IPS-18c (cell line): ENCODE measurements at regions not wholly inside any gene's neighbourhood (a gene's known extent, or its start where the extent isn't known, plus 50 kb on each side); places are given as distances from the start of the nearest gene placed in this dataset.
"Not testable (repeated sequence)": the region's sequence is repeated elsewhere in the genome, so short reads cannot be mapped to it uniquely, and the experiment has no call there.

Experiments used
- H3K4me3 ChIP-seq: 2 replicates; pipeline ENCODE4 v1.7.0; 2013; ENCODE audit warnings: low read depth, mild to moderate bottlenecking, low read length, moderate library complexity; ENCODE audit not compliant: insufficient read depth
- H3K9me3 ChIP-seq: one replicate; pipeline ENCODE4 v1.6.1; 2013; ENCODE audit warnings: mild to moderate bottlenecking, low read length, moderate library complexity; ENCODE audit not compliant: control insufficient read depth, insufficient read depth

DNA sequence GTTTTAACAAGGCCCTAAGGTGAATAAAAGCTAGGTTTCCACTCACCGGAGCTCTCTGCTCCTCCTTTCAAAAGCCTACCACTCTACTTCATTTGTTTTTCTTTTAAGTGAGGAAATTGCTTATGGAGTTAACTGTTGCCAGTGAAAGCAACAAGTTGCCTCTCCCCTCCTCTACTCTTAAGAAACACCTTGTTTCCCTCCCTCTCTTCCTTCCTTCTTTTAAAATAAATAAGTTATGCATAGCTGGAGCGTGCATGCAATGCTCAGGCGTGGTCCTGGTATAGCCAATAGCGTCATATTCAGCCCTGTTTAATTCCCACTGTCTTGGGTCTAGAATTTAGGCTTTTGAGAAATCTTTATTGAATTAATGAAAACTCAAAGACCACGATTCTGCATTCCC, 101.1 kb upstream of the IGF1R start:
- H3K9me3 ChIP-seq, result peaks cover 6% of the 10 kb centered on the region
- H3K4me3 ChIP-seq, result peak overlapping the region; percentile 70

DNA sequence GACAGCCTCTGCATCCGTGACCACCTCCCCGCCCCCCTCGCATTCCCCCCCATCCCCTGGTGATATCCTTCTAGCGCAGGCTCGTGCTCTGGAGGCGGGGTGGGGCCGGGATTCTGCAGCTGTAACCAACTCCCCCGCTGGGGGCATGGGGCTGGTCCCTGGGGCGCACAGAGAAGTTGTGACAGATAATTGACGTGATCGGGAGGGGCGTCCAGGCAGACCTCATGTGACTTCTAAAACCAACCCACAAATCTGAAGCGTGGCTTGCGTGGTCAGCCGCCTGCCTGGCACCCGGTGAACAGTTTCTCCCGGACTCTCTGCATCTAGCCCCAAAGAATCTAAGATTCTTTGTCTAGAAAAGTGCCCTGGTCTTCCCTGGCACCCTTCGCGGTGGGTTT, 100.6 kb upstream of the IGF1R start:
- Histone ChIP-seq H3K4me3 (peak overlapping the region; percentile 70), H3K9me3 (peaks cover 6% of the 10 kb centered on the region)

- Histone ChIP-seq H3K4me3 (peak overlapping the region; percentile 70), H3K9me3 (peaks cover 6% of the 10 kb centered on the region)
Observed at GRCh38 chr15:98548139-98548971, 100.0 kb upstream of the IGF1R start.

GRCh38 chr15:98549003-98549402, 99.3 kb upstream of the IGF1R start:
- H3K4me3 ChIP-seq, result peak overlapping the region; percentile 70; the same call in 1 of the 2 replicates
- peaks cover 6% of the 10 kb centered on the region for H3K9me3 ChIP-seq

DNA sequence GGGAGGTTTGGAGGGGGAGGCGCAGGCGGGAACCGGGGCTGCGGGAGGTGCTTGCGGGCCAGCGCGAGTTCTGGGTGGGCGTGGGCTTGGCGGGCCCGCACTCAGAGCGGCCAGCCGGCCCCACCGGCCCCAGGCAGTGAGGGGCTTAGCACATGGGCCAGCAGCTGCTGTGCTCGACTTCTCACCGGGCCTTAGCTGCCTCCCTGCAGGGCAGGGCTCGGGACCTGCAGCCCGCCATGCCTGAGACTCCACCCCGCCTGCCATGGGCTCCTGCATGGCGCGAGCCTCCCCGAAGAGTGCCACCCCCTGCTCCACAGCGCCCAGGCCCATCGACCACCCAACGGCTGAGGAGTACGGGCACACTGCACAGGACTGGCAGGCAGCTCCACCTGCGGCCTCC, 98.6 kb upstream of the IGF1R start:
- H3K4me3 ChIP-seq, result no peak overlapping the region

GRCh38 chr15:98550363-98550762, 98.0 kb upstream of the IGF1R start:
- H3K4me3 ChIP-seq, result not testable (repeated sequence)

More for the DNA sequence above, 98.6 kb upstream of the IGF1R start:
- H3K9me3 ChIP-seq, result peaks cover 6% of the 10 kb centered on the region

DNA sequence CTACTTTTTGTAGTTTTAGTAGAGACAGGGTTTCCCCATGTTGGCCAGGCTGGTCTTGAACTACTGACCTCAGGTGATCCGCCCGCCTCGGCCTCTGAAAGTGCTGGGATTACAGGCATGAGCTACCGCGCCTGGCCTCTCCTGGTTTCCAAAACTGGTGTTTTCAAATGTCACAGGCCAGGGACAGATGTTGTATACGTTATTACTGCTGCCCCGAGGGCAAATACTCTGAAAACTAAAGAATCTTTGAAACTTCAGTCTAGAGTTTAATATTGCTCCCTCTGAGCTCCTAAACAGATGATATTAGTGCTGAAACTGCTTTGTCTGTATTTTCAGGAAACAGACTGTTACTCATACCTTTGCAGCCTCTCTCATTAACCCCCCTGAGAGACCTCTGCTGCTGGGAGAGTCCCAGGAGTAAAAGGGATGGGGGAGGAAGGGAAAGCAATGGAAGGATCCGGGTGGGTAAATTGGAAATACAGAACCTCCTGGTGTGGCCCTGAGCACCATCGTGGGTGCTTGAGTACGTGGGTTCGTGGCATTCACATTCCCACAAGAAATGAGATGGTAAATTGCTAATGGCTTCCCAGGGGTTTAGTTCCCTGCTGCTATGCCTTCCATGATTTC, 96.3 kb upstream of the IGF1R start:
- peaks cover 2% of the 10 kb centered on the region for H3K9me3 ChIP-seq
- no peak overlapping the region for H3K4me3 ChIP-seq

More at GRCh38 chr15:98550363-98550762, 98.0 kb upstream of the IGF1R start:
- not testable (repeated sequence) for H3K9me3 ChIP-seq

GRCh38 chr15:98554272-98555172, 93.8 kb upstream of the IGF1R start:
- H3K9me3 ChIP-seq, result peaks cover 4% of the 10 kb centered on the region
- no peak overlapping the region for H3K4me3 ChIP-seq

DNA sequence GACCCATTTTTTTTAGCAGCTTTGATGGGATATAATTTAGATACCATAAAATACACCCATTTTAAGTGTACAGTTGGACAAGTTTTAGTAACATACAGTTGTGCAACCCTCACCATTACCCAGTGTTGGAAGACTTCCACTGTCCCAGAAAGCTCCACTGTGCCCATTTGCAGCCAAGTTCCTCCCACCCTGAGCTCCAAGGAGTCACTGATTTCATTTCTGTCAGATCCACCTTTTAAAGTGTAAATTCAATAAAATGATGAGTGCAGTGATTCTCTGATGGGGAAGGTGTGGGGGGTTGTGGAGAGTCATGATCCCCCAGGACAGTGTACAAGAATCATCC, 93.2 kb upstream of the IGF1R start:
- H3K4me3 ChIP-seq, result no peak overlapping the region
- H3K9me3 ChIP-seq, result peaks cover 3% of the 10 kb centered on the region

GRCh38 chr15:98556321-98556720, 92.0 kb upstream of the IGF1R start:
- Histone ChIP-seq H3K4me3 (no peak overlapping the region), H3K9me3 (peaks cover 2% of the 10 kb centered on the region)

DNA sequence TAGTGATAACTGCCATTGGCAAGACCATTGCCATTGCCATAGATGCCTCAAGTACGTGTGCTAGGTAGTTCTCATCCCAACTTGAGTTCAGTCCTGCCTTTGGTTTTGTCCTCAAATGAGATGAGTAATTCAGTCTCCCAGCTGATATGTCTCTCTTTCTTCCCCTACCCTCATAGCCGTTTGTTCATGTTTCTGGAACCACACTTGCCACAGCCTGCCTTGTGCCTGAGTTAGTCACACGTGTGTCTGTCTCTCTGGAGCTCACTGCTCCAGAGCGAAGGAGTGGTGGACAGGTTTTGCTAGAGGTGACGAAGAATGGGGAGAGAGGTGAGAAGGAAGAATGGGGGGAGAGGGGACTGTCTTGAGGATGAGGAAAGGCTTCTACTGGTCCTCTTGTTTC, 88.0 kb upstream of the IGF1R start:
- Histone ChIP-seq H3K4me3 (no peak overlapping the region), H3K9me3 (peaks cover 2% of the 10 kb centered on the region)

DNA sequence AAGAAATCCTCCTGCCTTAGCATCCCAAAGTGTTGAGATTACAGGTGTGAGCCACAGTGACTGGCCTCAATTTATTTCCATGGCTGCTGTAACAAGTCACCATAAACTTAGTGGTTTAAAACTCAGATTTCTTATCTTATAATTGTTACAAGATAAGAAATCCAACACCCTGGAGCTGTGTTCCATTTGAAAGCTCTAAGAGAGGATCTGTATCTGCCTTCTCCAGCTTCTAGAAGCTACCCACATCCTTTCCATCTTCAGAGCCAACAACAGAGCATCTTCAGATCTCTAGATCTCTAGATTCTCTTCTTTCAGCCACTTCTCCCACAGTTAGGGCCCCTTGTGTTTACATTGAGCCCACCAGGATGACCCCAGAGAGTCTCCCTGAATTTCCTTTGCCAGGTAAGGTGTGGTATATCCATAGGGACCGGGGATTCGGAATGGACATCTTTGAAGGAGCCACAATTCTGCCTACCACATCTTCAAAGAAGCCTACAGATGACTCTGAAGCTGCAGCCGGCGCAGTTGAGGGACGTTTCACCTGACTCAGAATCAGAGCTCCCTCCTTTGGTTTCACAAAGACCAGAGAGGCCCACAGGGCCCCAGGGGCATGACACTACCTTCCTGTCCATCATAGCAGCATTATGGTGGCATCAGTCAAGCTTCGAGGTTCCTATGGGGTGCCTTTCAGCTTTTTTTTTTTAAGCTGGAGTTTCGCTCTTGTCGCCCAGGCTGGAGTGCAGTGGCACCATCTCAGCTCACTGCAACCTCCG, 87.0 kb upstream of the IGF1R start:
- Histone ChIP-seq H3K9me3 (peaks cover 2% of the 10 kb centered on the region), H3K4me3 (no peak overlapping the region)

DNA sequence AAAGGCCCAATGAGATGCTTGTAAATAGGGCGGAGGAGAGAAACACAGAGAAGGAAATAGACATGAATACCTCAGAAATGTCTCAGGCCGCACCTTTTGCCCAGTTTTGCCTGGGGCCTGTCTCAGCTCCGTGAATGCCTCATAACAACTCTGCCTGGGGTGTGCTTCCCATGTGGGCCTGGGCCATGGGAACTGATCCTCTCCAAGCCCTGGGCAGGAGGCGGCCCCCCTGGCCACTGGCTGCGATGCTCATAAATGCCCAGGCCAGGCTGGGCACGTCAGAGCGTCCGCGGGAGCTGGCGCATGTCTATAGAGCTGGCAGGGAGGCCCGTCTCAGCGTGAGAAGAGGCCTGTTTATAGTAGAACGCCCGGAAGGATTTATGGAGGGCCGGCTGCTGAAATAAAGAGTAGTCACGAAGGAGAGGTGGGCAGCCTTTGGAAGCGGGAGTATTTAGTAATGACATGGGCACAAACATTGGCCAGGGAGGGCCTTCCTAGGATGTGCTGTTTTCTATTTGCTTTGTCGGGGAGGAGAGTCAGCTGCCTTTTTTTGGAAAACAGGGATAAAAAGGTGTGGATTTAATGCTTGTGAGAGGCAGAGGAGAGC, 85.9 kb upstream of the IGF1R start:
- H3K4me3 ChIP-seq, result no peak overlapping the region

DNA sequence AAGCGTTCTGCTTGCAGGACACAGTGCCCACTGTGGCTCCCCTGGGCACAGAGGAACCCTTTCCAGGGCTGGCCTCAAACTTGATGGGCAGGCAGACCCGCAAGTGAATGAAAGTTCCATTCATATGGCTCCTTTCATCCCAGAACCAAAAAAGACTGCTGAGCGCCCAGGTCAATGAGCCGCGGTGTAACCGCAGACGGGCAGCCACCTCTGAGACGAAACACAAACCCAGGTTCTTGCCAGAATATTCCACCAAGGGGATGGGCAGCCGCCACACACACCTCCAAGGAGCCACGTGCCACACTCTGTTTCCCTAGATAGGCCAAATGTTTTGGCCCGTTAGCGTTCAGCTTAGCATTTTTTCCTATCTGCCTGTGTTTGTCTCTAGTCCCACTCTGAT, 82.8 kb upstream of the IGF1R start:
- Histone ChIP-seq H3K9me3 (no peaks in the 10 kb centered on the region), H3K4me3 (no peak overlapping the region)

More for the DNA sequence above, 85.9 kb upstream of the IGF1R start:
- peaks cover 2% of the 10 kb centered on the region for H3K9me3 ChIP-seq

GRCh38 chr15:98567951-98568350, 80.4 kb upstream of the IGF1R start:
- H3K9me3 ChIP-seq, result no peaks in the 10 kb centered on the region
- H3K4me3 ChIP-seq, result no peak overlapping the region

DNA sequence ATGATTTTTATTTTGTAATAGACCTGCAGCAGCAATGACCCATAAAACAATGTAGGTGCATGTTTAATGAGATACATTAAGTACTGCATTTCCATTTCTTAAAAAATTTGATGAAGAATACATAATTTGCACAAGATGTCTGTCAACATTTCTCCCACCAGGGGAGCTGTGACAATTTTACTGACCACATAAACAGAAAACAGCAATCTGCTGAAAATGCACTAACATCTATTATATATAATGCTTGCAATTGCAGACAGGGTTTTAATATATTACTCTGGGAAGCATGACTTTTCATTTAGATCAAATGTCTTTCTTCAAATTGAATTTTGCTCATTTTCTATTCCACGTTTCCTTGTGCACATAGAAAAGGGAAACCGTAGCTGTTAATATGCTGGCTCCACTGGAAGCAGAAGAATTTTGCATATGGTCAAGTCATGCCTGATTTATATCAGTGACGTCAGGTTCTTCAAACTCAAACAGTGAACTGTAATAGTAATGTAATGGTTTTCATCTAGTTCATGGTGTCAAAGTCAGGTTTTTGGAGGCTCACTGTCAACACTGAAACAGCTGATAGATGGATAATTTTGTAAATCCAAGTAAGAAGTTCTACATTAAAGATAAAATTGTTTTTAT, 79.8 kb upstream of the IGF1R start:
- H3K9me3 ChIP-seq, result no peaks in the 10 kb centered on the region

More for the DNA sequence above, 79.8 kb upstream of the IGF1R start:
- H3K4me3 ChIP-seq, result no peak overlapping the region
